ENCODE measurements at regions not wholly inside any gene's neighbourhood (a gene's known extent, or its start where the extent isn't known, plus 50 kb on each side); places are given as distances from the start of the nearest gene placed in this dataset.

DNA sequence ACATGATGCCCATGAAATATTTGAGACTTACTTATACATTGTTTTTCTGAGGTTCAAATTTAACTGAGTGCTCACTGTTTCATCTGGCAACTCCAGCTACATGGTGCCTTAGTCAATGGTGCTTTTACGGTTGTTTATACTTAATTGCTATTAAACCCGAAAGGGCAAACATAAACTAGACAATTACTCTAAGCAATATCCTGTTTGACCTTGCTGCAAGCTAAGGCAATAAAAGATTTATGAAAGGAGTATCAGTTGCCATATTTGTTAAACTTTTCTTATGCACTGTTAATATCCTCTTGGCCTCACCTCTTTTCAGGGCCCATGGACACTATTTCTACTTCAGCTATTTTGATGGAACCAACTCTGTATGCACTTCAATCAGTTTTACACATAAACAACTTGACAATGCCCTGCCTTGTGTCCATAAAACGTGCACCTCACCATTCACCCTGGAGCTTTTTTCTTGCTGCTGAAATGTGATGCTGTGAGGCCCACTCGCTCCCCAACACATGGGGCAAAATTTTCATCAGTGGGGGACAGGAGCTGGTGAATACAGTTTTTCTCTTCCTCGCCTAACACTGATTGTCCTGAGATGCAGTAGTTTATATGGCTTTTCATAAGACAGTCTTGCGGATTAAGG, 64.1 kb upstream of the HIF1A start:
- TF ChIP-seq GATA2 (IDR thresholded peaks at IDR 0.05; ENCODE audit: low read depth, low read length) (no peak), GATA3 (IDR thresholded peaks at IDR 0.05; ENCODE audit: low read depth, low read length) (no peak)
